ENCODE measurements at regions not wholly inside any gene's neighbourhood (a gene's known extent, or its start where the extent isn't known, plus 50 kb on each side); places are given as distances from the start of the nearest gene placed in this dataset.

- no peak for DNase-seq
Measured at GRCh38 chr2:226680719-226681118, 118.9 kb downstream of the IRS1 start.

- DNase-seq = no peak
Measured at GRCh38 chr2:226679389-226680065, 120.1 kb downstream of the IRS1 start.

- DNase-seq = no peak
Measured at GRCh38 chr2:226678422-226678821, 121.2 kb downstream of the IRS1 start.

GRCh38 chr2:226677080-226677479, 122.5 kb downstream of the IRS1 start:
- DNase-seq = no peak

DNA sequence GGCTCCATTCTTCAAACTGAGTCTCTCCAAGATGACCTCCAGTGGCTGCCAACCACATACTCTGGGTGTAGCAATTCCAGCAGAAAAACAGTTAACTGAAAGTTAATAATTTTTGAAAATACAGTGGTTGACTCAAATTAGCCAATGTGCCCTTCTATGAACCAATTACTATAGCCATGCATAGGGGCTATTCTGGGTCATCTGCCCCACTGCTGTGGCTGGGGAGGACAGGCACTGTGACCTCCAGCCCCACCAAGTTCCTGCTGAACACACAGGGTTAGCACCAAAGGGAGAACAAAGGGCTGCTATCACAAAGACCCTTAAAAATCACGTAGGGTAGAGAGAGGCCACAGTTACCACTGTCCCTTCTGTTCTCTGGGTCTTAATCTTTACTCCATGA, 123.0 kb downstream of the IRS1 start:
- no peak for DNase-seq

DNA sequence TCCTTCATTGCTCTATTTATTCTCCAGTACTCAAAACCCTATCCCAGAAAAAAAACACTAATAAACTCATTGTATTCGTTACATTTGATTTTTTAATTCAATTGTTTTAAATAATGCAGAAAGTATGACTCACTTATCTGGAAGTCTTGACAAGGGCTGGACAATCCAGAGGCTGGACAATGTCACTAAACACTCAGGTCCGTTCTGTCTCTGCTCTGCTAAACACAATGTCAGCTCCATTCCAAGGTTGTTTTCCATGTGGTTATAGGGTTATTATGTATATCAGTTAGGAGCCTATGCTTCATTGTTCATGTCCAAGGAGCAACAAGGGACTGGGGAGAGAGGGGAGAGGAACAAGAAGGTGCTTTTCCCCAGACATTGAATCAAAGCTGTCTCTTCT, 125.5 kb downstream of the IRS1 start:
- no peak for DNase-seq

DNA sequence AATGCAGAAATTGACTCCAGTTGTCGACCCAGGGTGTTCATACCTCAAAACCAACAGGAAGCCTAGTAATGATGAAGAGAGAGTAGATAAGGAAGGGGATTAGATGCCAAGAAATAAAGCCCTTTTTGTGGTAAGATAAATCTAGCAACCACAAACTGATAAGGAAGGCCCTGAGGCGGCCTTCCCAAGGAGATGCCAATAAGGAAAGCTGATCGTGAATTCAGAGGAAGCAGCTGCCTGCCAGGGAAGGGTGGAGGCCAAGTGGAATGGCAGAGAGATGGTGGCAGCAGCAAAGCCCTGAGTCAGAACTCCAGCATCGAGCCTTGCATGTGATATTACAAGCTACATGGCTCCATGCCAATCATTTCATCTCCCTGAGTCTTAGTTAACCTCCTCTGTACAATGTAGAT, 126.3 kb downstream of the IRS1 start:
- no peak for DNase-seq

GRCh38 chr2:226671141-226671676, 128.4 kb downstream of the IRS1 start:
- no peak for DNase-seq

DNA sequence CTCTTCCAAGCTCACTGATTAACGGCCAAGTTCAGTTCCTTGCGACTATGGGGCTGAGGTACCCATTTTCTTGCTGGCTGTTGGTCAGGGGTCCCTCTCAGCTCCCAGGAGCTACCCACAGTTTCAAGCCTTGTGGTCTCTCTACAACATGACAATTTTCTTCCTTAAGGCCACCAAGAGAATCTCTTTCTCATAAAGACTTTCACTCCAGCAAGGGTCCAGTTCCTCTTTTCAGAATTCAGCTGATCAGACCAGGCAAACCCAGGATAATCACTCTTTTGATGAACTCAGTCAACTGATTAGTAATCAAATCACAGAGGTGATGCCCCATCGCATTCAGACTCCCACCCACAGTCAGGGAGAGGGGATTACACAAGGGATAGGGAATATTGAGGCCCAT, 129.7 kb downstream of the IRS1 start:
- DNase-seq = no peak

DNA sequence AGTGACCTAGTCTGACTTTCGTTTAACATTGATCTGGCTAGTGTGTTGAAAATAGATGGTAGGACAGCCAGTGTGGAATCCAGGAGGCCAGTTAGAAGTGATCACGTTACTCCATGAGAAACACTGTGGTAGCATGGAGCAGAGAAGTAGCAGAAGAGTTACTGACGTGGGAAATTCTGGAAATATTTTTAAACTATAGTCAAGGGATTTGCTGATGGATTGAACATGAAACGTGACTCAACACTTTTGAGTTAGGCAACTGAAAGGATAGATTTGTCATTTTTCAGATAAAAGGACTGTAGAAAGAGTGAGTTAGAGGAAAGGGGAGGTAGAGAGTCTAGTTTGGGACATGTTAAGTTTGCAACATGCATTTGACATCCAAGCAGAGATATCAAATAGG, 130.4 kb downstream of the IRS1 start:
- DNase-seq = no peak

DNA sequence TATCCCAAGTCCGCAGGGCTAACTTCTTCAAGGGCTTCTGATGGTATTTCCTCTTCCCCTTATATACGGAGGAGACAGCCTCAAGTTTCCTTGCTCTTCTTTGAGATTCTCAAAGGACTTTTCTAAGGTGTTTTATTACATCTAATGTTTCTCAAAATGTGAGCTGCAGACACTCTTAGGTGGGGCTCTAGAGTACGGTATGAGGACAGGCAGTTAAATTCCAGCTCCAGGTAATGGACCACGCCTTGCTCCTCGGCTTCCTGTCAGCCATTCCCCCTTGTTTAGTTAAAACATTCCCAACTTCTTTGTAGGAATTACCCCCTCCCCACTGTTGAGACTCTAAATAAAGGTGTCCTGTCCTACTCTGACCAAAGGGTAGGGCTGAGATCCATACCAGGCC, 131.9 kb downstream of the IRS1 start:
- no peak for DNase-seq

DNA sequence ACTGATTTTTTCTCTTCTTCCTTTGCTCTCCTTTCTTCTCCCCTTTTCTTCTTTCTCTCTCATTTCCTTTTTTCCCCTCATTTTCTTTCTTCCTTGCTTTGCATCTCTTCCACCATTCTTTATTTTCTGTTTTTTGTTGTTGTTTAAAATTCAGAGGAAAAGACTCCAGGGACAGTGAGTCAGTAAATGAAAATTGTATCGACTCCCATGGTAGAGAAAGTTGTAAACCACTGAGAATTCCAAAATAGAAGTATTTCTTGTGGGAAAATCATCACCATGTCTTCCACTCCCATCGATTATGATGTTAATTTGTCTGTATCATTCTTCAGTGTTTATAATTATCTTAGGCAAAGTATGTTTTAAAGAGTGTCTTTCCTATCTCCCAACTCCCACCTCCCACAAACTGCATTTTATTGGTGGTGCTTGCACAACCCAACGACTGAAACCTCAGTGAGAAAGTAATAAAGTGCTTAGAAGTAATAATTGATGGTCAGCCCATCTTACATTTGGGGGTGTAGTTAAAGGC, 134.3 kb downstream of the IRS1 start:
- DNase-seq = no peak

DNA sequence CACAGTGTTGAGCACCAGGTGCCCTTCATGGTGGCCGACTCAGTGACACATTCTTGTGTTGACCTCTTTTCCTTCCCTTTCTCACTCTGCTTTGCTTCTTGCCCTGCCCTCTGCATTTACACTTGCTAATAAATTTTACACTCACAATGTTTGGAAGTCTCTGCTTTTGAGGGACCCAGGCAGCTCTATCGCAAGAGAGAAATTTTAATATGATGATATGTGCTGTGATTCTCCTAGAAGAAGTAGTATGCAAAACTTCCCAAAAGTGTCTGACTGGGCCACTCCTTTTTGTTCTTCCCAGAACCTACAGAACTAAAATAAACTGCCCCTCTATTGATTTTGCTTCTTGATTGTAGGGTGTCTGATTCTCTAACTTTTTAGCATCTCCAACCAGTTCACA, 135.0 kb downstream of the IRS1 start:
- no peak for DNase-seq

GRCh38 chr2:226664140-226664539, 135.5 kb downstream of the IRS1 start:
- DNase-seq = no peak

DNA sequence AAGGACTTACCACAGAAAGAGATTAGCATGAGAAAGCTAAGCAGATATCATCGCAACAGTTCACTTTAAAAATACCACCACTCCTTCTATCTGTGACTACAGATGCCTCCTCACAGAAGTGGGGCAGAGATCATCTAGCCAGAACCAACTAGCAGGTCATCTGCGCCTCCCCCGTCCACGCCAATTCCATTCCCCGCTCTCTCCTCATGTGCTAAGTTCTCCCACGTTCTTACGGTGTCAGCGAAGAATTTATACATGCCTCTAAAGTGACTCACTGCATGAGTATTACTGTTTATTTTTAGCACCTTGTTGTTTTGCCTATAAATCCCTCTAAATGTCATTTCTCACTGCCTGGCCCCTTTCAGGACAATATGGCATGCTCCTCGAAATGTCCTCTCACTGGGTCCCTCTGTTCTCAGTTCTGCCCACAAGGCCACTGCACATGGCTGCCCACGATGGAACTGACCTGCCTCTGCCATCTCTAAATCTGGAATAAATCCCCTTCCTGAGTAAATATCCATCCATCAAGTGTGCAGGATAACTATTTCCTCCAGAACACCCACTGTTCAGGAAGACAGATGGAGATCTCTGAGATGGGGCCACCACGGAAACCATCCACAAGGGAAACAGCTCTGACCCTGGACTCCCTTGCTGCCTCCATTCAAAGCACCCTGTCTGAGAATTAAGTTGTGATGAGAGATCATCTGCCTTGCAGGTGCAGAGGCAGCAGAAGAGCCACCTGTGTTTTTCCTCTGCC, 137.7 kb downstream of the IRS1 start:
- no peak for DNase-seq

GRCh38 chr2:226660526-226660925, 139.1 kb downstream of the IRS1 start:
- no peak for DNase-seq

GRCh38 chr2:226660124-226660523, 139.5 kb downstream of the IRS1 start:
- no peak for DNase-seq

DNA sequence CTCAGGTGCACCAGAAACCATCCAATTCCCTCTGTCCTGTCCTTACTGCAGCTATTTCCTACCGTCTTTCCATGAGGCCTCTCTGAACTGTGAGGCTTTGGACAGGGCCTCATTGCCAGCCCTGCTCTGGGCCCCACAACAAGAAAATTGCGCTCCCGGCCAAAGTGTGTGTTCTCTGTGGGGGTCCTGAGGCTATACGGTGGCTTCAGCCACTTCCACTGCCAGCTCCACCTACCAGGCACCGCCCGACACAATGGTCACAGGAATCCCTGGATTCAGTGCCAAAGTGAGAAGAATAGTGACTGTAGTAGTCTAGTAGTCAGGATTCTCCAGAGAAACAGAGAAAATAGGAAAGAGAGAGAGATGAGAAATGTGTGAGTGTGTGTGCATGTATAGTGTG, 140.2 kb downstream of the IRS1 start:
- no peak for DNase-seq

- DNase-seq = no peak
Measured at GRCh38 chr2:226658555-226658954, 141.1 kb downstream of the IRS1 start.

DNA sequence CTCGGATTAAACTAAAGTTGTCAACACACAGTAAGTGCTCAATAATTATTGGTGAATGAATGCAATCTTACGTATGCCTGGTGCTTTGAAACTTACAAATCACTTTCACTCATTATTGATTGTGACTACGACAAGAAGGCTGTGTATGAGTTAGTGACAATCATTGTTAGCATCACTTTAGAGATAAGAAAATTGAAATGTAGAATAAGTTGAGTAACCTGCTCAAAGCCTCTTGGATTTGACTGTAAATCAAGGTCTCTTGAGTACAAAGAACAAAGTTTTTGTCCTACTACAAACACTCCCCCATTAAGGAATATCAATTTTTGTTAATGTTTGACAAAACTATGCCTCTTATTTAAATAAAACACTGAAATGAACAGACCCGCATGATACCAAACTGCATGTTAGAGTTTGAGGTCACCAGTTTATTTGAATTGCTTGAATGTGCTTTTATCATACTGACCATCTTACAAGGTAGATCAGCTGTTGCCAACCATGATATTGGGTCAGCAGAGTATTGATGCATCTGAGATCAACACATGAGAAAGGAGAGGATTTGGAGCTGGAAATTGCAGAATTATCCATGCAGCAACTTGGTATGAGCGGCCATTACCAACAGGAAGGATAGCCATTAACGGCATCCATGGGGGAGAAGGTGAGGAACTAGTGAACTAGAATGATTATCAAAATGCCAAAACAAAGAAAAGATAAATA, 142.1 kb downstream of the IRS1 start:
- DNase-seq = no peak

GRCh38 chr2:226656367-226656766, 143.3 kb downstream of the IRS1 start:
- DNase-seq = no peak

- no peak for DNase-seq
Measured at GRCh38 chr2:226655871-226656270, 143.7 kb downstream of the IRS1 start.

DNA sequence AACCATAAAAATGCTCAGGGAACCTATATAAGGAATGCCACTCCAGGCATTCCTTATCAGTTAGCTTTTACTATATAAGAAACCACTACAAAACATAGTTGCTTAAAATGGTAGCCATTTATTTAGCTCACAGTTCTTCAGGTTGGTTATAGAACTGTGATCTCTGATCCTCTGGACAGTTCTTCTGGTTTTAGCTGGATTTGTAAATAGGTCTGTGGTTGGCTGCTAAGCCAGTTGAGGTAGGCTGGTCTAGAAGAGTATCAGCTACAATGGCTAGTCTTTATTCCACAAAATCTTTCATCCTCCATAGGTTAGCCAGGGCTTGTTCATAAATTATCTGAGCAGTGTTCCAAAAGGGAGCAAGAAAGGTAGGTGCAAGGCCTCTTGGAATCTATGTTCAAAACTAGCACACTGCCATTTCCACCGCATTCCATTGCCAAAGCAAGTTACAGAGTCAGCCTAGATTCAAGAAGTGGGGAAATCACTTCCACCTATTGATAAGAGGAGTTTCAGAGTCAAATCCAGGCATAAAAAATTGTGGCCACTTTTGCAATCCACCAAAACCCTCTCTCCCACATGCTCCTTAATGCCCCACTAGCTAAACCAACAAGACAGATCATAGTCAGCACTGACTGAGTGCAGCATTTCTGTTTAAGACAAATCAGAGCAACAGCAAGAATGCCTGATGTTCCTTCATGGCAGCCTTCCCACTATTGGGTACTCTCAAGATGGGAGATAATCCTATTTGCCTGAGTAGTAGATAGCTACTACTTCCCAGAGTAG, 146.4 kb downstream of the IRS1 start:
- DNase-seq = no peak

Data from effector CD4-positive, alpha-beta T cell (primary cell).